K562 (cell line): ENCODE measurements at regions not wholly inside any gene's neighbourhood (a gene's known extent, or its start where the extent isn't known, plus 50 kb on each side); places are given as distances from the start of the nearest gene placed in this dataset.

ENCODE experiments used
- CBFA2T2 ChIP-seq: fragments of 450-650 bp; conservative IDR thresholded peaks from 2 replicates; pipeline ENCODE4 v1.6.1; 2017; ENCODE audit warnings: mild to moderate bottlenecking
- CHD2 ChIP-seq: IDR thresholded peaks from 2 replicates; pipeline ENCODE4 v1.6.1; 2011; ENCODE audit warnings: low read depth, low read length
- MAFK ChIP-seq: IDR thresholded peaks from 2 replicates; pipeline ENCODE4 v1.6.1; 2011; ENCODE audit warnings: low read length, improper control_type of control experiment
- MYNN ChIP-seq, 2 experiments: sonication (generic); formaldehyde crosslinking in 1 of 2; IDR thresholded peaks; 2 replicates each; pipeline versions ENCODE4 v1.5.0 to v1.6.1; 2016 to 2020; ENCODE audit warnings: antibody characterized with exemption in 1 of 2, missing genetic modification reagents in 1 of 2
- ZKSCAN3 ChIP-seq: fragments of 250-450 bp; sonication (Bioruptor Pico); IDR thresholded peaks from 2 replicates; pipeline ENCODE4 v1.4.0; 2020
- TF ChIP-seq, protein P1 (sequence below), 2 experiments: fragments of 450-650 bp in 1 of 2; sonication (generic) in 1 of 2; formaldehyde crosslinking in 1 of 2; IDR thresholded peaks in 1 of 2; conservative IDR thresholded peaks in 1 of 2; 2 replicates each; pipeline versions ENCODE4 v1.6.1 to v1.8.1; 2016 to 2023; ENCODE audit warnings: mild to moderate bottlenecking in 2 of 2, moderate library complexity in 2 of 2, inconsistent platforms in 1 of 2, missing genetic modification reagents in 1 of 2
- TF ChIP-seq, protein P2 (sequence below), 3 experiments: IDR thresholded peaks in 2 of 3; conservative IDR thresholded peaks in 1 of 3; 2 replicates each; pipeline ENCODE4 v1.5.1; 2011 to 2012; ENCODE audit warnings: low read length in 3 of 3, mild to moderate bottlenecking in 3 of 3, control low read depth in 2 of 3, improper control_type of control experiment in 1 of 3, inconsistent platforms in 1 of 3, low read depth in 1 of 3, mixed read lengths in 1 of 3, moderate library complexity in 1 of 3; ENCODE audit not compliant: insufficient read depth in 2 of 3
- TF ChIP-seq, protein P3 (sequence below): sonication (generic); formaldehyde crosslinking; IDR thresholded peaks from 2 replicates; pipeline ENCODE4 v1.8.0; 2022; ENCODE audit warnings: mild to moderate bottlenecking, missing genetic modification reagents
- TF ChIP-seq, protein P4 (sequence below), 2 experiments: fragments of 450-650 bp in 1 of 2; sonication (generic) in 1 of 2; formaldehyde crosslinking; conservative IDR thresholded peaks; 2 replicates each; pipeline versions ENCODE4 v1.4.0 to v1.8.1; 2020 to 2022; ENCODE audit warnings: mild to moderate bottlenecking in 1 of 2, missing genetic modification reagents in 1 of 2
- TF ChIP-seq, protein P5 (sequence below): fragments of 150-350 bp; conservative IDR thresholded peaks from 2 replicates; pipeline ENCODE4 v1.6.1; 2014; ENCODE audit warnings: low read length

DNA sequence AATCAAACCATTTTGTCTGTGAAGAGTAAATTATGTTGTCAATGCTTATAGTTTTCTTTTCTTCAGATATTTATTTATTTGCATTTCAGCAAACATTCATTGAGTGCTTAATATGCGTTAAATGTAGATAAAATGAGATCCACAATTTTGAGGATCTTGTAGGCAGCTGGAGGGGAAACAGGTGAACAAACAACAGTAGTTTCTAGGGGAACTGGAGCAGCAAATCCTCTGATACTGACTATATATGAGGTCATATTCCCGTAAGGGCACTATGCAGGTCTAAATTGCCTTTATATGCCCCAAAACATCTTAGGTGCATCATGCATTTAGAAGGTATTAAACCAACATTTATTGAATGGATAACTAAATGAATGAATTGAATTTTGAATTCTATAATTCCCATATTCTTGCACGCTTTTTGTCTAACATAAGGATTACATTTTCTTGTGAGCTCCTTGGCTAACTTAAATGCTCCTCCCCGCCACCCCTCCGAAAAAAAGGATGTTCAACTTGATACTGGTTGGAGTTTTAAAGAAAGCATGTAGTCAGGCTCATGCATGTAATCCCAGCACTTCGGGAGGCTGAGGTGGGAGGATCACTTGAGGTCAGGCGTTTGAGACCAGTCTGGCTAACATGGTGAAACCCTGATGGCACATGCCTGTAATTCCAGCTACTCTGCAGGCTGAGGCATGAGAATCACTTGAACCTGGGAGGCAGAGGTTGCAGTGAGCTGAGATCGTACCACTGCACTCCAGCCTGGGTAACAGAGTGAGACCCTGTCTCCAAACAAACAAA is 299.8 kb downstream of the TMEM38B start:
- no peak for TF ChIP-seq ZKSCAN3 (CRISPR knock-in tag)
- TF ChIP-seq, protein P1, sequence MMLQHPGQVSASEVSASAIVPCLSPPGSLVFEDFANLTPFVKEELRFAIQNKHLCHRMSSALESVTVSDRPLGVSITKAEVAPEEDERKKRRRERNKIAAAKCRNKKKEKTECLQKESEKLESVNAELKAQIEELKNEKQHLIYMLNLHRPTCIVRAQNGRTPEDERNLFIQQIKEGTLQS (IDR thresholded peaks at IDR 0.05) = no peak
- TF ChIP-seq, protein P1 (CRISPR knock-in tag; conservative IDR thresholded peaks at IDR 0.05) = no peak
- TF ChIP-seq, protein P2, sequence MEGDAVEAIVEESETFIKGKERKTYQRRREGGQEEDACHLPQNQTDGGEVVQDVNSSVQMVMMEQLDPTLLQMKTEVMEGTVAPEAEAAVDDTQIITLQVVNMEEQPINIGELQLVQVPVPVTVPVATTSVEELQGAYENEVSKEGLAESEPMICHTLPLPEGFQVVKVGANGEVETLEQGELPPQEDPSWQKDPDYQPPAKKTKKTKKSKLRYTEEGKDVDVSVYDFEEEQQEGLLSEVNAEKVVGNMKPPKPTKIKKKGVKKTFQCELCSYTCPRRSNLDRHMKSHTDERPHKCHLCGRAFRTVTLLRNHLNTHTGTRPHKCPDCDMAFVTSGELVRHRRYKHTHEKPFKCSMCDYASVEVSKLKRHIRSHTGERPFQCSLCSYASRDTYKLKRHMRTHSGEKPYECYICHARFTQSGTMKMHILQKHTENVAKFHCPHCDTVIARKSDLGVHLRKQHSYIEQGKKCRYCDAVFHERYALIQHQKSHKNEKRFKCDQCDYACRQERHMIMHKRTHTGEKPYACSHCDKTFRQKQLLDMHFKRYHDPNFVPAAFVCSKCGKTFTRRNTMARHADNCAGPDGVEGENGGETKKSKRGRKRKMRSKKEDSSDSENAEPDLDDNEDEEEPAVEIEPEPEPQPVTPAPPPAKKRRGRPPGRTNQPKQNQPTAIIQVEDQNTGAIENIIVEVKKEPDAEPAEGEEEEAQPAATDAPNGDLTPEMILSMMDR (IDR thresholded peaks at IDR 0.05 in 2 of 3, conservative IDR thresholded peaks at IDR 0.05 in 1 of 3; ENCODE audit: insufficient read depth in 2 of 3, low read depth in 1 of 3, low read length in 3 of 3) = no peak
- no peak for TF ChIP-seq MYNN (IDR thresholded peaks at IDR 0.05)
- TF ChIP-seq MYNN (CRISPR knock-in tag; IDR thresholded peaks at IDR 0.05) = no peak
- TF ChIP-seq, protein P3, sequence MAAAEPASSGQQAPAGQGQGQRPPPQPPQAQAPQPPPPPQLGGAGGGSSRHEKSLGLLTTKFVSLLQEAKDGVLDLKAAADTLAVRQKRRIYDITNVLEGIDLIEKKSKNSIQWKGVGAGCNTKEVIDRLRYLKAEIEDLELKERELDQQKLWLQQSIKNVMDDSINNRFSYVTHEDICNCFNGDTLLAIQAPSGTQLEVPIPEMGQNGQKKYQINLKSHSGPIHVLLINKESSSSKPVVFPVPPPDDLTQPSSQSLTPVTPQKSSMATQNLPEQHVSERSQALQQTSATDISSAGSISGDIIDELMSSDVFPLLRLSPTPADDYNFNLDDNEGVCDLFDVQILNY = no peak
- no peak for TF ChIP-seq CHD2
- TF ChIP-seq, protein P4, sequence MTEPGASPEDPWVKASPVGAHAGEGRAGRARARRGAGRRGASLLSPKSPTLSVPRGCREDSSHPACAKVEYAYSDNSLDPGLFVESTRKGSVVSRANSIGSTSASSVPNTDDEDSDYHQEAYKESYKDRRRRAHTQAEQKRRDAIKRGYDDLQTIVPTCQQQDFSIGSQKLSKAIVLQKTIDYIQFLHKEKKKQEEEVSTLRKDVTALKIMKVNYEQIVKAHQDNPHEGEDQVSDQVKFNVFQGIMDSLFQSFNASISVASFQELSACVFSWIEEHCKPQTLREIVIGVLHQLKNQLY (CRISPR knock-in tag; conservative IDR thresholded peaks at IDR 0.05) = no peak
- no peak for TF ChIP-seq MAFK
- no peak for TF ChIP-seq CBFA2T2
- TF ChIP-seq, protein P5, sequence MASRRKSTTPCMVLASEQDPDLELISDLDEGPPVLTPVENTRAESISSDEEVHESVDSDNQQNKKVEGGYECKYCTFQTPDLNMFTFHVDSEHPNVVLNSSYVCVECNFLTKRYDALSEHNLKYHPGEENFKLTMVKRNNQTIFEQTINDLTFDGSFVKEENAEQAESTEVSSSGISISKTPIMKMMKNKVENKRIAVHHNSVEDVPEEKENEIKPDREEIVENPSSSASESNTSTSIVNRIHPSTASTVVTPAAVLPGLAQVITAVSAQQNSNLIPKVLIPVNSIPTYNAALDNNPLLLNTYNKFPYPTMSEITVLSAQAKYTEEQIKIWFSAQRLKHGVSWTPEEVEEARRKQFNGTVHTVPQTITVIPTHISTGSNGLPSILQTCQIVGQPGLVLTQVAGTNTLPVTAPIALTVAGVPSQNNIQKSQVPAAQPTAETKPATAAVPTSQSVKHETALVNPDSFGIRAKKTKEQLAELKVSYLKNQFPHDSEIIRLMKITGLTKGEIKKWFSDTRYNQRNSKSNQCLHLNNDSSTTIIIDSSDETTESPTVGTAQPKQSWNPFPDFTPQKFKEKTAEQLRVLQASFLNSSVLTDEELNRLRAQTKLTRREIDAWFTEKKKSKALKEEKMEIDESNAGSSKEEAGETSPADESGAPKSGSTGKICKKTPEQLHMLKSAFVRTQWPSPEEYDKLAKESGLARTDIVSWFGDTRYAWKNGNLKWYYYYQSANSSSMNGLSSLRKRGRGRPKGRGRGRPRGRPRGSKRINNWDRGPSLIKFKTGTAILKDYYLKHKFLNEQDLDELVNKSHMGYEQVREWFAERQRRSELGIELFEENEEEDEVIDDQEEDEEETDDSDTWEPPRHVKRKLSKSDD = no peak
